ENCODE measurements at regions not wholly inside any gene's neighbourhood (a gene's known extent, or its start where the extent isn't known, plus 50 kb on each side); places are given as distances from the start of the nearest gene placed in this dataset.
A peak's percentile ranks its signal among the peaks of the same experiment; 100 is the strongest.

GRCh38 chr6:15793826-15794225 lies 131.0 kb upstream of the DTNBP1 start:
- H3K36me3 ChIP-seq (ENCODE audit: control insufficient read depth in 1 of 2, insufficient read depth in 2 of 2, low read length in 2 of 2): no peaks in the 10 kb centered on the region
- H3K9me2 ChIP-seq (ENCODE audit: insufficient read depth): no peaks in the 10 kb centered on the region
- CTCF ChIA-PET: interaction anchor here (1.1 kb wide), 1 partner anchor 12 kb away, joined by 3 read pairs; no protein-coding TSS in a partner anchor
- no TSS peak for BruUV-seq (replicated peaks)
- no peak overlapping the region for H3K9ac ChIP-seq (ENCODE audit: low read length)
- no peaks in the 10 kb centered on the region for H3K79me2 ChIP-seq (ENCODE audit: insufficient read depth, low read length)
- RAD21 ChIA-PET (ENCODE audit: low non-redundant PET in 1 of 2, low total read pairs in 2 of 2, uncharacterized antibody in 2 of 2, unreplicated experiment in 2 of 2): no interaction called here
- ATAC-seq (no peak), DNase-seq (ENCODE audit: low read depth, low spot score) (no peak)
- intact Hi-C loops (cut with micrococcal nuclease): no loop called here
- H3K4me1 ChIP-seq (ENCODE audit: control insufficient read depth in 1 of 2, insufficient read depth in 2 of 2, low read length in 2 of 2): 0 out of 4 replicates have a peak, but pooled peaks cover 0 to 5% of the 10 kb centered on the region in 2 experiments
- H2AFZ ChIP-seq (ENCODE audit: low read depth, low read length, poor library complexity, severe bottlenecking): no peak overlapping the region
- no peaks in the 10 kb centered on the region for H3K27me3 ChIP-seq (ENCODE audit: insufficient read depth, low read length)
- H3K27ac ChIP-seq (ENCODE audit: low read depth, low read length): no peak overlapping the region
- no peak overlapping the region for H3K4me3 ChIP-seq (replicated peaks in 1 of 2; ENCODE audit: low read depth in 1 of 2, low read length in 2 of 2)
- H3K4me2 ChIP-seq (ENCODE audit: low read length): no peak overlapping the region
- H4K20me1 ChIP-seq (ENCODE audit: insufficient read depth): no peaks in the 10 kb centered on the region
- TF ChIP-seq CEBPB (IDR thresholded peaks at IDR 0.05; ENCODE audit: low read depth) (no peak), SIN3A (IDR thresholded peaks at IDR 0.05; ENCODE audit: low read depth) (no peak), REST (IDR thresholded peaks at IDR 0.05; ENCODE audit: low read depth) (no peak), EZH2 (IDR thresholded peaks at IDR 0.05) (no peak), ZFX (IDR thresholded peaks at IDR 0.05) (no peak), ELF1 (IDR thresholded peaks at IDR 0.05; ENCODE audit: borderline replicate concordance, low read depth) (no peak), POLR2A (IDR thresholded peaks at IDR 0.05; ENCODE audit: borderline replicate concordance, extremely low read depth, insufficient read depth, insufficient read length) (no peak)
- H3K9me3 ChIP-seq (ENCODE audit: control insufficient read depth in 1 of 2, insufficient read depth in 1 of 2, low read depth in 1 of 2, low read length in 2 of 2): no peaks in the 10 kb centered on the region; a peak in 2 of 4 replicates
- POLR2A ChIA-PET: no interaction called here

- H3K4me2 ChIP-seq (ENCODE audit: low read length): no peak overlapping the region
- intact Hi-C loops (cut with micrococcal nuclease): no loop called here
- H3K27ac ChIP-seq (ENCODE audit: low read depth, low read length): no peak overlapping the region
- no peaks in the 10 kb centered on the region; a peak in 1 of 4 replicates for H3K9me3 ChIP-seq (ENCODE audit: control insufficient read depth in 1 of 2, insufficient read depth in 1 of 2, low read depth in 1 of 2, low read length in 2 of 2)
- RAD21 ChIA-PET (ENCODE audit: low non-redundant PET in 1 of 2, low total read pairs in 2 of 2, uncharacterized antibody in 2 of 2, unreplicated experiment in 2 of 2): no interaction called here
- no peak overlapping the region for H2AFZ ChIP-seq (ENCODE audit: low read depth, low read length, poor library complexity, severe bottlenecking)
- H3K27me3 ChIP-seq (ENCODE audit: insufficient read depth, low read length): no peaks in the 10 kb centered on the region
- no peaks in the 10 kb centered on the region for H3K79me2 ChIP-seq (ENCODE audit: insufficient read depth, low read length)
- H3K4me3 ChIP-seq (replicated peaks in 1 of 2; ENCODE audit: low read depth in 1 of 2, low read length in 2 of 2): no peak overlapping the region
- POLR2A ChIA-PET: no interaction called here
- CTCF ChIA-PET: interaction anchor here (1.1 kb wide), 1 partner anchor 12 kb away, joined by 3 read pairs; no protein-coding TSS in a partner anchor
- TF ChIP-seq MAX (IDR thresholded peaks at IDR 0.05): no peak
- TF ChIP-seq EGR1 (IDR thresholded peaks at IDR 0.05; ENCODE audit: low read depth): no peak
- TF ChIP-seq EZH2 (IDR thresholded peaks at IDR 0.05): no peak
- TF ChIP-seq JUND (IDR thresholded peaks at IDR 0.05): no peak
- no peak for TF ChIP-seq YY1 (IDR thresholded peaks at IDR 0.05; ENCODE audit: extremely low read depth, insufficient replicate concordance, low read depth, low read length)
- TF ChIP-seq FOSL1 (IDR thresholded peaks at IDR 0.05; ENCODE audit: low read depth): no peak
- TF ChIP-seq EZH2phosphoT487 (IDR thresholded peaks at IDR 0.05; ENCODE audit: borderline replicate concordance): no peak
- TF ChIP-seq ZNF274 (IDR thresholded peaks at IDR 0.05; ENCODE audit: low read depth, low read length): no peak
- TF ChIP-seq CEBPB (IDR thresholded peaks at IDR 0.05; ENCODE audit: low read depth): no peak
- no peak for TF ChIP-seq CBX3 (IDR thresholded peaks at IDR 0.05; ENCODE audit: low read depth)
- no peak for TF ChIP-seq REST (IDR thresholded peaks at IDR 0.05; ENCODE audit: low read depth)
- H3K9ac ChIP-seq (ENCODE audit: low read length): no peak overlapping the region
- DNase-seq (ENCODE audit: low read depth, low spot score) (no peak), ATAC-seq (peak; percentile 44; the same call in 1 of the 2 replicates)
- H3K9me2 ChIP-seq (ENCODE audit: insufficient read depth): no peaks in the 10 kb centered on the region
- H4K20me1 ChIP-seq (ENCODE audit: insufficient read depth): no peaks in the 10 kb centered on the region
- no peaks in the 10 kb centered on the region for H3K36me3 ChIP-seq (ENCODE audit: control insufficient read depth in 1 of 2, insufficient read depth in 2 of 2, low read length in 2 of 2)
- BruUV-seq (replicated peaks): no TSS peak
- H3K4me1 ChIP-seq (ENCODE audit: control insufficient read depth in 1 of 2, insufficient read depth in 2 of 2, low read length in 2 of 2): 0 out of 4 replicates have a peak, but pooled peaks cover 0 to 5% of the 10 kb centered on the region in 2 experiments
Measured at GRCh38 chr6:15793288-15793687, 130.5 kb upstream of the DTNBP1 start.
